Stimulated activated CD4-positive, alpha-beta T cell treated with anti-CD3 and anti-CD28 coated beads, Interleukin-4, amount 100 ng/mL, for 24 hours (primary cell): ENCODE measurements at regions not wholly inside any gene's neighbourhood (a gene's known extent, or its start where the extent isn't known, plus 50 kb on each side); places are given as distances from the start of the nearest gene placed in this dataset.
"Not testable (repeated sequence)": the region's sequence is repeated elsewhere in the genome, so short reads cannot be mapped to it uniquely, and the experiment has no call there.

Source experiments
- DNase-seq: peaks from one replicate; pipeline ENCODE4 v3.0.0-alpha.2; 2020

- not testable (repeated sequence) for DNase-seq
Observed at GRCh38 chr15:20363591-20363990, 178.0 kb downstream of the GOLGA6L6 start.

- no peak for DNase-seq
Observed at GRCh38 chr15:20361091-20361490, 180.5 kb downstream of the GOLGA6L6 start.

DNA sequence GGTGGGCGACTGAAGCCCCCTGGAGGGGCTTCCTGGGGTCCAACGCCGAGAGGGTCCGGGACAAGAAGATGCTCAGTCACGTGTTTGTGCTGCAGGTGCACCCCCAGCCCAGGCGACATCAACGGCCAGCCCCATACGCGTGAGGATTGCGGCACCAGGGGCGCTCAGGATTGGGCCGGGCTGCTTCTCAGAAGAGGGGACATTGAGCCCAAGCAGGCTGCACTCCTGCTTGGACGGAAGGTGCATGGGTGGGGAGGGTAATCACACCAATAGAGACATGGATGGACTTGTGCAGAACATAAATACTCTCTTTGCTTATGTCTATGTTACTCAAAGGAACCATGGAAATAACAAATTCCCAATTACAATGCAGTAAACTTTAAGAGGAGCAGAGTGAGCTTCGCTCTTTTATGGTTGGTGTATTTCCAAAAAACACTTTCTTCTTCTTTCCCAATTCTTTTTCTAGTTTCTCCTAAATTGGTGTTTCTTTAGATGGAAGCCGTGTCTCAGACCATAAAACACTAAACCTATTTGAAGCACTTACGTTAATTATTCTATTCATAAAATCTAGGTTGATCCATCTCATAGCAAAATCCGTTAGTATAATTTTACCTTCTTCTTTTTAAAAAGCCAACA is 182.7 kb downstream of the GOLGA6L6 start:
- DNase-seq: no peak

GRCh38 chr15:20358066-20358778 is 183.4 kb downstream of the GOLGA6L6 start:
- DNase-seq: peak; percentile 4

DNA sequence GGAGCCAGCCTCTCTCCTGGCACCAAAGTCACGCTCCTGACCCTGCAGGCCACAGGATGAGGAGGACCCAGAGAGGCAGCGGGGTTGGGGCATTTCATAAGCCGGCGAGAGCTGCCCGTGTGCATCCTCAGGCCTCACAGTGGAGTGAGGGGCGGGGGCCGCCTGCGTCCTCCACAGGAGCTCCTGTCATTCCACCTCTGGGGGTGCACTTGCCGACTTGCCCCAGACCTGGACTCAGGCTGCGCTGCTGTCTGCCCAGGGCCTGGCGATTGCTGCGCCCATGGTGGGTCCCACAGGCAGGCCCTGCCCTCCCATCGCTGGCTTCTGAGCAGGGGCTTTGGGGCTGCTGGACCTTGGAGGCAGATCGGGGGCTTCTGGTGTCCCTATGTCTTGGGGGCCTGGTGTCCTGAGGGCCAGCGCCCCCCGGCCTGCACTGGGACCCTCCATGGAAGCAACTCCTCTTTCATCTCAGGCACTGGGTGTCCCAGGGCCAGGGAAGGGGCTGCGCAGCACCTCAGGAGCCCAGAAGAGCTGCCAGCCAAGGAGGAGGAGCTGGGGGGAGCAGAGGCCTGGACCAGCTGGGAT is 184.0 kb downstream of the GOLGA6L6 start:
- peak; percentile 7 for DNase-seq

DNA sequence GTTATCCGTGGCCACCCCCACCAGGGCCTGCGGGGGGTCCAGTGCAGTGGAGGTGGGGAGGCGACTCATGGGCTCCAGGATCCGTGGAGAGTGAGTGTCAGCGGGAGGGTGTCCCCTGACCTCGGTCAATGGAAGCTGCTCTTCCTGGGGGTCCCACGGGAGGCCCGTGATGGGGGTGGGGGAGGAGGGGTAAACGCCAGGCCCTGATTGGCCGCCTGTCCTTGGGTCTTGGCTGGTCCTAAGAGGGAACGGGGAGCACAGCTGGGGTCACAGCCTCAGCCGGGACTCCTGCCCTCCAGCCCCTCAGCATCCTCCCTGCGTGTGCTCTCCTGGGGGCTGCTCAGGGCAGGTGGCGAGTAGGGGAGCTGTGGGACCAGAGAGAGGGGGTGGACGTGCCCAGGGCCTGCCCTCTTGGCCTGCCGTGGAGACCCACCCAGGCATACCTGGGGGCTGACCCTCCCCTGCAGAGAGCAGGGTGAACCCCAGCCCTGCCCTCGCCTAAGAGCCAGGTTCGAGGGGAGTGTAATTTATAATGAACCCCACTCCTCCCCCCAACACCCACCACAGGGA is 184.6 kb downstream of the GOLGA6L6 start:
- no peak for DNase-seq

GRCh38 chr15:20356444-20356910 is 185.1 kb downstream of the GOLGA6L6 start:
- DNase-seq: peak; percentile 87

DNA sequence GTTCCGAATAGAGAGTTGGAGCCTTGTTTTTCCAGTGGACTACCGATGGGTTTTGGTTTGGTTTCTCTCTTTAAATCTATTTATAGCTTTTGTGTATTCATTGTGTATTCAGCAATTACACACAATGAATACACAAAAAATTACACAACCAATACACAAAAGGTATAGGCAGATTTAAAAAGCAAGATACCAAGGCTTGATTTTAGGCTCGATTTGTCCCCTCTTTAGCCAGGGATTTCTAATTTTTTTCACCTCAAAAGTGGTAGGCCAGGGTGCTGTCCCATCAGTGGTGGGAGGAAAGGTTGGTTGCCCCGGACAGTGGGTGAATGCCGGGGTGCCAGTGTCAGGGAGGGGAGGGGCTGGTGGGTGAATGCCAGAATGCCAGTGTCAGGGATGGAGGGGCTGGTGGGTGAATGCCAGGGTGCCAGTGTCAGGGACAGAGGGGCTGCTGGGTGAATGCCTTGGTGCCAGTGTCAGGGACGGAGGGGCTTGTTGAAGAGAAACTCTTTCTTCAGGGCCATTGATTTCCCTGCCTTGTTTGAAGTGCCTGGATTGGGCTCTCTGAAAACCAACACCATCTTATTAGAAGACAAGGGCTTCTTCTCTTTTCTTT is 186.2 kb downstream of the GOLGA6L6 start:
- no peak for DNase-seq

GRCh38 chr15:20354884-20355223 is 186.7 kb downstream of the GOLGA6L6 start:
- DNase-seq: not testable (repeated sequence)

DNA sequence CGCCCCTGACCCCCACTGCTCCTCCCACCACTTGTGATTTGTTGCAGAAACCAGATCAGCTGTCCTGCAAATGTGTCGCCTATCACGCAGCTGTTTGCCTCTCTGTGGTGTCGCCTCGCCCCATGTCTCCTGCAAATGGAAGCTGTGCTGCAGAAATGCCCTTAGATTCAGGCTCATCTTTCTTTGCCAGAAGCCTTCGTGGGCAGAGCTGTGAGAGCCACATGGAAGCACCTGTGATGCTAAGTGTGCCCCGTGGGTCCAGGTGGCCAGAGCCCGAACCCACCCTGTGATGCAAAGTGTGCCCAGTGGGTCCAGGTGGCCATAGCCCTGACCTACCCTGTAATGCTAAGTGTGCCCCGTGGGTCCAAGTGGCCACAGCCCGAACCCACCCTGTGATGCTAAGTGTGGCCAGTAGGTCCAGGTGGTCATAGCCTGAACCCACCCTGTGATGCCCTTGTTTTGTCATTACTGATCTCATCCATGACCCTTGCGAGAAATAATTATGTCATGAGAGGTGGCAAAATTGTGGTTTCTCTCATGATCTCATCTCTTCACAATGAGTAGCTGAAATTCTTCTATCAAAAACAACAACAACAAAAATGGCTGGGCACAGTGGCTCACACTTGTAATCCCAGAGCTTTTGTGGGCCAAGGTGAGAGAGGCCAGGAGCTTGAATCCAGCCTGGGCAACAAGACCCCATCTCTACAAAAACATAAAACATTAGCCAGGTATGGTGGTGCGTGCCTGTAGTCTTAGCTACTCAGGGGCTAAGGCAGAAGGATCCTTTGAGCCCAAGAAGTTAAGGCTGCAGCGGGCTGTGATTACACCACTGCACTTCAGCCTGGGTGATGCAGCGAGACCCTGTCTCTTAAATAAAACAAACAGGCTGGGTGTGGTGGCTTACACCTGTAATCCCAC is 187.4 kb downstream of the GOLGA6L6 start:
- DNase-seq: peak; percentile 6

GRCh38 chr15:20352241-20353200 is 189.1 kb downstream of the GOLGA6L6 start:
- peak; percentile 4 for DNase-seq

GRCh38 chr15:20351448-20351971 is 190.1 kb downstream of the GOLGA6L6 start:
- DNase-seq: peak; percentile 3

DNA sequence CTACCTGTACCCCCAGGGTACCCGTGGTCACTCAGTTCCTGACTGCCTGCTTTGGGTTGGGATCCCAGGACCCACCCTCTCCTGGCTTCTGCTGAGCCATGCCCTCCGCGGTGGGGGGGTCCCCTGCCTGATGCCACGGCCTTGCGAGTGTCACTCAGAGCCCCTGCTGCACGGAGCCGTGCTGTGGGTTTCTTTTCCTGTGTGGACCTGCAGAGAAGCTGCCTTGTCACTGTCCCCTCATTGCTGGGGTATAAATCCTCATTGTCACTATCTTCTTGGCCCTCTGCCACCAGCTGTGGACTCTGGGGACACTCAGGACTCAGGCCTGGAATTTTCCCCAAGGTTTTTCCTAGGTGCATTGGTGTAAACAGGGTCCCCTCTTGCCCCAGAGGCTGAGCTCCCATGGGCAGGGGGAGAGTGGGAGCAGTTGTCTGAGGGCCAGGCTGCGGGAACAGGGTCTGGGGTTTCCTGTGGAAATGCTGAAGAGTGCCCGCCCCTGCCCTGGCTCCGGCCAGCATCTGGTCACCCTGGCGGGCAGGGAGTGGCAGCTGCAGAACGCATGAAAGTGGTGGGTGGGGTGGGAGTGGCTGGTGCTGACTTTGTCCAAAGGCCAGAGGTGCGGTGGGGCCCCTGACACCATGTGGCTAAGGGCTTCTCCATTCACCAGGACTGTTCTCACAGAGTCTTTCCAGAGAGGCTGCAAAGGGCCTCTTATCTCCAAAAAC is 191.7 kb downstream of the GOLGA6L6 start:
- DNase-seq: no peak

GRCh38 chr15:20348900-20349773 is 192.5 kb downstream of the GOLGA6L6 start:
- peak; percentile 11 for DNase-seq

DNA sequence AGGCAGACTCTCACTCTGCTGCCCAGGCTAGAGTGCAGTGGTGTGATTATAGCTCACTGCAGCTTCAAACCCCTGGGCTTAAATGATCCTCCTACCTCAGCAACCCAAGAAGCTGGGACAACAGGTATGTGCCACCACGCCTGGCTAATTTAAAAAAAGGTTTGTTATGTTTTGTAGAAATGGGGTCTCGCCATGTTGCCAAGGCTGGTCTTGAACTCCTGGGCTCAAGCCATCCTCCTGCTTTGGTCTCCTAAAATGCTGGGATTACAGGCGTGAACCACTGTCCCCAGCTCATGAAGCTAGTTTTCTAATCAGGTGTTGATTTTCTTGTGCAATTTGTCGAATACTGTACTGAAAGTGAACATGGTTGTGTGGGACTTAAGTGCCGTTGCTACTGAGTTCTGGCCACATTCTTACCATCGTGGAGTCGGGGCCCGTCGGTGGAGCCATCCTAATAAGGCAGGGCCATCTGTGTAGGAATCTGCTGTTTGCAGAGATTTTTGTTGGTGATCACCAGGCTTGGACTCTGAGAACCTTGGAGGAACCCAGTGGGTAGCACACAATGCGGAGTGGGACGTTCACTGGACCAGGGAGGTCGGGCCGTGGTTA is 193.2 kb downstream of the GOLGA6L6 start:
- no peak for DNase-seq

DNA sequence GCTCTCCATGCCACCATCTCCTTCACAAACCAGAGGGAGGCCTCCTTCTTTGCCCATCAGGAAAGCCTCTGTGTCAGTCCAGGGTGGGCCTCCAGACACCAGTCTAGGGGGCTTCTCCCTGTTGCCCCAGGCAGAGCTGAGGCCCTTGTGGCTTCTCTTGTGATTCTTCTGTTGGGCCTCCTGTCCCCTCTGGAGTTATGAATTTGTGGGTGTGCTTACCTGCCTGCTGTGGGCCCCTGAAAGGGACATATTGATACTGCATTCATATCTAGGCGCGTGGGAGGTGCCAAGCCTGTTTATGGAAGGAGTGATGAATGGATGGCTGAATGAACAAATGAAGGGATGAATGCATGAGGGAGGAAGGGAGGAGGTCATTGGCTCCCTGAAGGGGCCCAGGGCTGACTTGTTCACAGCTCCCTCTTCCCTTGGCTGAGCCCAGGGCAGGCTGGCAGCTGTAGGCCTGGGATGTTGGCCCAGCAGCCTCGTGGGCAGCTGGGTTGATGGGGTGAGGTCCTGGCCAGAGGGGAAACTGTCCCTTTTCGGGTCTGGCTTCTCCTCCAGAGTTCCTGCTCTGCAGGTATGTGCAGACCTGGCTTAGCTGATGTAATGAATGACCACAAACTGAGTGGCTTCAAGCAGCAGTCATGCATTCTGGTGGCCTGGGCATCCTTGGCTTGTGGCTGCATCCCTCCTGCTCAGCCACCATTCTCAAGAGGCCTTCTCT is 195.4 kb downstream of the GOLGA6L6 start:
- DNase-seq: no peak

- peak; percentile 4 for DNase-seq
Observed at GRCh38 chr15:20345401-20345958, 196.1 kb downstream of the GOLGA6L6 start.
